ENCODE measurements at regions not wholly inside any gene's neighbourhood (a gene's known extent, or its start where the extent isn't known, plus 50 kb on each side); places are given as distances from the start of the nearest gene placed in this dataset.

DNA sequence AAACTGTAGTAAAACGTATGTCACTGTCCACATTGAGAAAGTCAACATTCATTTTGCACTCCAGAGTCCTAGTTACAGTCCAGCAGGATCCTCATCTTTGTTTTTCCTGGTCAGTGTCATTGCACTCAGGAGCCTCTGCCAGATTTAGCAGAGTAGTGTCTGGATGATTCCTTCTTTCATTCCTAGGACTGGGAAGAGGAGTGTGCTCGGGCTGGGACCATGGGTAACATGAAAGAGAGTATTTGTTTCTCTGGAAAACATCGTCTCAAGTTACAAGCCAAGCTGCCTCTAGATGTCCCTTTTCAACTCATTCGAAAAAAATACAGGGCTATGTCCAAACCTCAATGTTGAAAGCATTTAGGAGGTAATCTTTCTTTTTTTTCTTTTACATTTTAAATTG, 69.9 kb upstream of the TNIP3 start:
- no peaks in the 10 kb centered on the region for H3K4me1 ChIP-seq (ENCODE audit: low read length)
- no peak overlapping the region for H3K4me3 ChIP-seq (ENCODE audit: low read length)
- H3K9me2 ChIP-seq (replicated peaks; ENCODE audit: insufficient read depth, low read length): no peaks in the 10 kb centered on the region
- no peaks in the 10 kb centered on the region for H3K27me3 ChIP-seq (replicated peaks; ENCODE audit: insufficient read depth, low read length)
- no peak overlapping the region for H3K9ac ChIP-seq (ENCODE audit: low read length)
- TF ChIP-seq CTCF (IDR thresholded peaks at IDR 0.05; ENCODE audit: low read length) (no peak), EZH2phosphoT487 (IDR thresholded peaks at IDR 0.05; ENCODE audit: low read length) (no peak), EZH2 (optimal IDR thresholded peaks at IDR 0.05; ENCODE audit: low read depth, low read length) (no peak)
- no peak overlapping the region for H3K4me2 ChIP-seq (ENCODE audit: low read depth, low read length)
- no peak overlapping the region for H3K27ac ChIP-seq (ENCODE audit: low read length)
- H3K36me3 ChIP-seq (replicated peaks; ENCODE audit: insufficient read depth, low read length): no peaks in the 10 kb centered on the region
- H3K9me3 ChIP-seq (replicated peaks; ENCODE audit: insufficient read depth, low read length): no peaks in the 10 kb centered on the region
- H3K79me2 ChIP-seq (ENCODE audit: low read length): no peaks in the 10 kb centered on the region
- H2AFZ ChIP-seq (ENCODE audit: low read length): no peak overlapping the region
- no peaks in the 10 kb centered on the region for H3F3A ChIP-seq (ENCODE audit: insufficient read depth, low read length)
- no peak for DNase-seq
- H4K20me1 ChIP-seq (ENCODE audit: insufficient read depth, low read length): no peaks in the 10 kb centered on the region

DNA sequence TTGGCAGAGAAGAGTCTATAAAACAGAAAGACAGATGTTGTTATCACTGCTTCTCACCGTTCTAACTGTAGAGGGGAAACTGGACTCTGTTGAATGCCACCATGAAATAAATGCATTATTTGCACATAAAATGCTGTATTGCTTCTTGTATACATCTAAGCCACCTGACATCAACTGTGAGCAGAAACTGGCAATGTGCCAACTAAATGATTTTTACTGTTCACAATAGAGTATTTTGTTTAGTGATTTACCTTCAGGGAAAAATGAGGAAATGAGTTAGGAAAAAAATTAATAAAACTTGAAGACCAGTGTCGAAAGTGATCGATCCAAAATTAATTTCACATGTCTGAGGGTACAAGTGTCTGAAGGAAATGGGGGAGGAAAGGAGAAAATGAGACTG, 65.9 kb upstream of the TNIP3 start:
- no peaks in the 10 kb centered on the region for H3K9me2 ChIP-seq (replicated peaks; ENCODE audit: insufficient read depth, low read length)
- H3K4me3 ChIP-seq (ENCODE audit: low read length): no peak overlapping the region
- H3K9me3 ChIP-seq (replicated peaks; ENCODE audit: insufficient read depth, low read length): no peaks in the 10 kb centered on the region
- no peaks in the 10 kb centered on the region for H4K20me1 ChIP-seq (ENCODE audit: insufficient read depth, low read length)
- H3K79me2 ChIP-seq (ENCODE audit: low read length): no peaks in the 10 kb centered on the region
- no peak overlapping the region for H3K4me2 ChIP-seq (ENCODE audit: low read depth, low read length)
- H3K36me3 ChIP-seq (replicated peaks; ENCODE audit: insufficient read depth, low read length): no peaks in the 10 kb centered on the region
- H3F3A ChIP-seq (ENCODE audit: insufficient read depth, low read length): no peaks in the 10 kb centered on the region
- no peak overlapping the region for H2AFZ ChIP-seq (ENCODE audit: low read length)
- no peaks in the 10 kb centered on the region for H3K27me3 ChIP-seq (replicated peaks; ENCODE audit: insufficient read depth, low read length)
- H3K27ac ChIP-seq (ENCODE audit: low read length): no peak overlapping the region
- no peak for DNase-seq
- no peak overlapping the region for H3K9ac ChIP-seq (ENCODE audit: low read length)
- no peaks in the 10 kb centered on the region for H3K4me1 ChIP-seq (ENCODE audit: low read length)
- no peak for TF ChIP-seq EZH2phosphoT487 (IDR thresholded peaks at IDR 0.05; ENCODE audit: low read length)
- no peak for TF ChIP-seq CTCF (IDR thresholded peaks at IDR 0.05; ENCODE audit: low read length)
- TF ChIP-seq EZH2 (optimal IDR thresholded peaks at IDR 0.05; ENCODE audit: low read depth, low read length): no peak

- Histone ChIP-seq H3F3A (ENCODE audit: insufficient read depth, low read length) (no peaks in the 10 kb centered on the region), H3K9ac (ENCODE audit: low read length) (no peak overlapping the region), H3K79me2 (ENCODE audit: low read length) (no peaks in the 10 kb centered on the region), H3K4me1 (ENCODE audit: low read length) (no peaks in the 10 kb centered on the region), H2AFZ (ENCODE audit: low read length) (no peak overlapping the region), H3K36me3 (replicated peaks; ENCODE audit: insufficient read depth, low read length) (no peaks in the 10 kb centered on the region), H3K27me3 (replicated peaks; ENCODE audit: insufficient read depth, low read length) (no peaks in the 10 kb centered on the region), H3K9me2 (replicated peaks; ENCODE audit: insufficient read depth, low read length) (no peaks in the 10 kb centered on the region), H3K9me3 (replicated peaks; ENCODE audit: insufficient read depth, low read length) (no peaks in the 10 kb centered on the region), H3K4me3 (ENCODE audit: low read length) (no peak overlapping the region), H3K4me2 (ENCODE audit: low read depth, low read length) (no peak overlapping the region), H3K27ac (ENCODE audit: low read length) (no peak overlapping the region), H4K20me1 (ENCODE audit: insufficient read depth, low read length) (no peaks in the 10 kb centered on the region)
- TF ChIP-seq EZH2 (optimal IDR thresholded peaks at IDR 0.05; ENCODE audit: low read depth, low read length) (no peak), CTCF (IDR thresholded peaks at IDR 0.05; ENCODE audit: low read length) (no peak), EZH2phosphoT487 (IDR thresholded peaks at IDR 0.05; ENCODE audit: low read length) (no peak)
- DNase-seq: no peak
Measured at GRCh38 chr4:121228848-121229247, 64.7 kb upstream of the TNIP3 start.

All from MM.1S (cell line).